Upper lobe of left lung (tissue), 6 donors: ENCODE measurements at regions not wholly inside any gene's neighbourhood (a gene's known extent, or its start where the extent isn't known, plus 50 kb on each side); places are given as distances from the start of the nearest gene placed in this dataset.

Experiments
- ATAC-seq, 2 donors: fragments of 200-7000 bp; cut with Tn5 transposase; one replicate each; pipeline ENCODE4 v1.9.1; 2022; ENCODE audit warnings: mild to moderate bottlenecking in 2 of 2, moderate library complexity in 2 of 2; ENCODE audit not compliant: low FRiP score in 2 of 2
- DNase-seq, 2 donors: peaks; one replicate each; pipeline ENCODE4 v3.0.0-alpha.2; 2019 to 2020
- H3K27ac ChIP-seq, 4 donors: fragments of 200-600 bp; sonication (generic); one replicate each; pipeline ENCODE4 v1.5.1; 2016 to 2019
- H3K27me3 ChIP-seq, 4 donors: fragments of 200-600 bp; sonication (generic); one replicate each; pipeline ENCODE4 v1.5.1; 2017 to 2019
- H3K36me3 ChIP-seq, 4 donors: fragments of 200-600 bp; sonication (generic); one replicate each; pipeline ENCODE4 v1.5.1; 2016 to 2019
- H3K4me1 ChIP-seq, 4 donors: fragments of 200-600 bp; sonication (generic); one replicate each; pipeline ENCODE4 v1.5.1; 2018 to 2019
- H3K4me3 ChIP-seq, 4 donors: fragments of 200-600 bp; sonication (generic); one replicate each; pipeline ENCODE4 v1.5.1; 2017 to 2019; ENCODE audit warnings: mild to moderate bottlenecking in 2 of 4, moderate library complexity in 1 of 4
- H3K9me3 ChIP-seq, 4 donors: fragments of 200-600 bp; sonication (generic); one replicate each; pipeline ENCODE4 v1.5.1; 2018 to 2019
- CTCF ChIP-seq, 6 experiments: fragments of 450-650 bp in 4 of 6; fragments of 200-600 bp in 2 of 6; sonication (generic) in 2 of 6; IDR thresholded peaks; one replicate each; pipeline ENCODE4 v1.5.1; 2016 to 2019; ENCODE audit warnings: antibody characterized with exemption in 6 of 6
- EP300 ChIP-seq, 4 donors: sonication (generic); formaldehyde crosslinking; IDR thresholded peaks; one replicate each; pipeline ENCODE4 v1.5.1; 2017; ENCODE audit warnings: antibody characterized with exemption in 4 of 4, control low read depth in 2 of 4
- POLR2A ChIP-seq, 4 donors: fragments of 450-650 bp; IDR thresholded peaks; one replicate each; pipeline ENCODE4 v1.5.1; 2016 to 2017; ENCODE audit warnings: antibody characterized with exemption in 4 of 4, mild to moderate bottlenecking in 2 of 4
- POLR2AphosphoS5 ChIP-seq, 2 donors: sonication (generic); formaldehyde crosslinking; IDR thresholded peaks; one replicate each; pipeline ENCODE4 v1.5.1; 2017; ENCODE audit warnings: antibody characterized with exemption in 2 of 2
- whole genome bisulfite sequencing, 2 donors: methylation state at CpG; one replicate each; pipeline ENCODE4 v1.1.5; 2017 to 2018; 5-methylcytosine and 5-hydroxymethylcytosine counted together
- donor health status: DM: no; HTN: no; CAD: no; lungs with moderate emphysema.
- donor health status: DM: no; HTN: yes; CAD: no; lungs with severe emphysema.

GRCh38 chr3:83461411-83461810 is 1497.4 kb upstream of the CADM2 start:
- Histone ChIP-seq H3K9me3 (no peaks in the 10 kb centered on the region), H3K36me3 (no peaks in the 10 kb centered on the region), H3K27me3 (no peaks in the 10 kb centered on the region), H3K4me3 (no peak overlapping the region), H3K4me1 (no peaks in the 10 kb centered on the region), H3K27ac (no peak overlapping the region)
- 80 to 96% methylated on average over 1 of the region's 1 CpG for WGBS, 2 donors
- DNase-seq: no peak
- TF ChIP-seq CTCF (IDR thresholded peaks at IDR 0.05) (no peak), POLR2A (IDR thresholded peaks at IDR 0.05) (no peak), POLR2AphosphoS5 (IDR thresholded peaks at IDR 0.05) (no peak), EP300 (IDR thresholded peaks at IDR 0.05) (no peak)
- no peak for ATAC-seq

- Histone ChIP-seq H3K9me3 (no peaks in the 10 kb centered on the region), H3K4me3 (no peak overlapping the region), H3K36me3 (no peaks in the 10 kb centered on the region), H3K27ac (no peak overlapping the region), H3K4me1 (no peaks in the 10 kb centered on the region), H3K27me3 (no peaks in the 10 kb centered on the region)
- TF ChIP-seq CTCF (IDR thresholded peaks at IDR 0.05) (no peak), POLR2AphosphoS5 (IDR thresholded peaks at IDR 0.05) (no peak)
- peak in 1 of 2 donors; percentile 11 for DNase-seq
- ATAC-seq: no peak
- WGBS, 2 donors: 90 to 93% methylated on average over 13 of the region's 13 CpGs
Observed at GRCh38 chr3:83477563-83477962, 1481.2 kb upstream of the CADM2 start.

GRCh38 chr3:83482402-83483070 is 1476.3 kb upstream of the CADM2 start:
- no peaks in the 10 kb centered on the region for H3K27me3 ChIP-seq
- no peaks in the 10 kb centered on the region for H3K4me1 ChIP-seq
- 73 to 77% methylated on average over 4 of the region's 4 CpGs for WGBS, 2 donors
- no peak overlapping the region for H3K27ac ChIP-seq
- no peaks in the 10 kb centered on the region for H3K36me3 ChIP-seq
- H3K4me3 ChIP-seq: no peak overlapping the region
- ATAC-seq: no peak
- TF ChIP-seq EP300 (IDR thresholded peaks at IDR 0.05) (no peak), POLR2AphosphoS5 (IDR thresholded peaks at IDR 0.05) (no peak), CTCF (IDR thresholded peaks at IDR 0.05) (no peak), POLR2A (IDR thresholded peaks at IDR 0.05) (no peak)
- no peaks in the 10 kb centered on the region for H3K9me3 ChIP-seq
- DNase-seq: no peak

GRCh38 chr3:83496462-83496861 is 1462.3 kb upstream of the CADM2 start:
- H3K36me3 ChIP-seq: no peaks in the 10 kb centered on the region
- no peaks in the 10 kb centered on the region for H3K9me3 ChIP-seq
- WGBS, 2 donors: 30 to 34% methylated on average over 1 of the region's 1 CpG
- H3K27ac ChIP-seq: no peak overlapping the region
- TF ChIP-seq EP300 (IDR thresholded peaks at IDR 0.05): no peak
- no peak for TF ChIP-seq POLR2AphosphoS5 (IDR thresholded peaks at IDR 0.05)
- no peak for TF ChIP-seq POLR2A (IDR thresholded peaks at IDR 0.05)
- no peak for TF ChIP-seq CTCF (IDR thresholded peaks at IDR 0.05)
- DNase-seq (no peak), ATAC-seq (no peak)
- H3K4me1 ChIP-seq: no peaks in the 10 kb centered on the region
- H3K27me3 ChIP-seq: no peaks in the 10 kb centered on the region
- no peak overlapping the region for H3K4me3 ChIP-seq

GRCh38 chr3:83498361-83499016 is 1460.3 kb upstream of the CADM2 start:
- Histone ChIP-seq H3K9me3 (no peaks in the 10 kb centered on the region), H3K36me3 (no peaks in the 10 kb centered on the region), H3K27me3 (no peaks in the 10 kb centered on the region), H3K27ac (no peak overlapping the region), H3K4me1 (no peaks in the 10 kb centered on the region), H3K4me3 (no peak overlapping the region)
- DNase-seq (no peak), ATAC-seq (no peak)
- TF ChIP-seq EP300 (IDR thresholded peaks at IDR 0.05) (no peak), POLR2A (IDR thresholded peaks at IDR 0.05) (no peak), CTCF (IDR thresholded peaks at IDR 0.05) (no peak), POLR2AphosphoS5 (IDR thresholded peaks at IDR 0.05) (no peak)
- 30 to 83% methylated on average over 1 of the region's 1 CpG for WGBS, 2 donors
